Sigmoid colon (tissue), 6 donors: ENCODE measurements at regions not wholly inside any gene's neighbourhood (a gene's known extent, or its start where the extent isn't known, plus 50 kb on each side); places are given as distances from the start of the nearest gene placed in this dataset.

Experiments used
- DNase-seq: peaks from one replicate; pipeline ENCODE4 v3.0.0-alpha.2; 2019
- H3K27ac ChIP-seq, 4 donors: fragments of 200-600 bp; sonication (generic); one replicate each; pipeline ENCODE4 v1.5.1; 2016 to 2019; ENCODE audit warnings: mild to moderate bottlenecking in 1 of 4
- H3K27me3 ChIP-seq, 3 donors: fragments of 200-600 bp; sonication (generic); one replicate each; pipeline ENCODE4 v1.5.1; 2019; ENCODE audit warnings: mild to moderate bottlenecking in 1 of 3
- H3K36me3 ChIP-seq, 4 donors: fragments of 200-600 bp; sonication (generic); one replicate each; pipeline ENCODE4 v1.5.1; 2016 to 2019
- H3K4me1 ChIP-seq, 4 donors: fragments of 200-600 bp; sonication (generic); one replicate each; pipeline ENCODE4 v1.5.1; 2017 to 2019
- H3K4me3 ChIP-seq, 4 donors: fragments of 200-600 bp; sonication (generic); one replicate each; pipeline ENCODE4 v1.5.1; 2017 to 2019; ENCODE audit warnings: mild to moderate bottlenecking in 2 of 4, moderate library complexity in 1 of 4
- H3K9me3 ChIP-seq, 4 donors: fragments of 200-600 bp in 3 of 4; sonication (generic) in 3 of 4; one replicate each; pipeline versions ENCODE4 v1.5.1 to v1.6.1; 2013 to 2019
- EP300 ChIP-seq, 4 donors: sonication (generic); formaldehyde crosslinking; IDR thresholded peaks; one replicate each; pipeline ENCODE4 v1.6.1; 2017; ENCODE audit warnings: antibody characterized with exemption in 4 of 4
- POLR2A ChIP-seq, 2 donors: fragments of 450-650 bp; IDR thresholded peaks; one replicate each; pipeline ENCODE4 v1.6.1; 2016; ENCODE audit warnings: antibody characterized with exemption in 2 of 2, mild to moderate bottlenecking in 2 of 2, moderate library complexity in 2 of 2
- POLR2AphosphoS5 ChIP-seq, 4 donors: sonication (generic); formaldehyde crosslinking; IDR thresholded peaks; one replicate each; pipeline ENCODE4 v1.6.1; 2017; ENCODE audit warnings: antibody characterized with exemption in 4 of 4
- WGBS, 2 donors: extraction: QIAGEN DNeasy Blood & Tissue Kit; methylation state at CpG; one replicate each; pipeline ENCODE4 v1.1.7; 2013; 5-methylcytosine and 5-hydroxymethylcytosine counted together
- intact Hi-C: fragments of 100-400 bp; cut with DNase I; formaldehyde crosslinking; loops from one replicate; pipeline ENCODE4 v1.15.1; 2023
- TF ChIP-seq, protein P1 (sequence below), 4 experiments: fragments of 450-650 bp in 3 of 4; fragments of 200-600 bp in 1 of 4; IDR thresholded peaks; one replicate each; pipeline ENCODE4 v1.5.1; 2016 to 2019; ENCODE audit warnings: antibody characterized with exemption in 4 of 4, mild to moderate bottlenecking in 3 of 4, moderate library complexity in 2 of 4
- donor health status: healthy with polysubstance abuse.
- donor health status: healthy.

DNA sequence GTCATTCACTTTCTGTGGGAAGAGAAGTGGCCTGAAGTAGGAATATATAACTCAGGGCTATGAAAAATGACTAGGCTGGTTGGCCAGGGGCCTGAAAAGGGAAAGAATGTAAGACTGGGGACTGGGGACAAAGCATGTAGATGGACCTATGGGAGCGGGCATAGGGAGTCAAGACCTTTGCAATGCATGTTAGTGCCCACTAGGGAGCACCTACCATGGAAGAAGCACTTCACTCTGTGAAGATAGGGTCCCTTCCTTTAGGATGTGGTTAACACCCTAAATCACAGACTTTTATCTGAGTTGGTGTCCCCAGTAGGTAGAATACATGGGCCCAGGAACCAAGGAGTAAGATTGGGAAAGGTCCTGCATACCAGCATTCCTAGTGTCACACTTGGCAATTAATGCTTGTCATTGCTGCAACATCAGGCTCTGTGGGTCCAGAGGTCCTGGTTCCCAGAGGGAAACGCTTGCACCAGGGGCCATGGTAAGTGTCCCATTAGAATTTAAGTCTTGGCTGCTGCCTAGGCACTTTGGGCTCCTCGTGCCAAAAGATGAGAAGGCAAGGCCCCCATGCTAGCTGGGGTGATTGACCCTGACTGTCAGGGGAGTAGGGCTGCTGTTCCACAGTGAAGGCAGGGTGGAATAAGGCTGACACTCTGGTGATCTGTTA is 79.6 kb downstream of the CRYGS start:
- Histone ChIP-seq H3K4me3 (no peak overlapping the region), H3K27me3 (no peaks in the 10 kb centered on the region), H3K36me3 (no peaks in the 10 kb centered on the region), H3K27ac (no peak overlapping the region), H3K4me1 (no peaks in the 10 kb centered on the region), H3K9me3 (no peaks in the 10 kb centered on the region)
- intact Hi-C loops = no loop called here
- TF ChIP-seq, protein P1, sequence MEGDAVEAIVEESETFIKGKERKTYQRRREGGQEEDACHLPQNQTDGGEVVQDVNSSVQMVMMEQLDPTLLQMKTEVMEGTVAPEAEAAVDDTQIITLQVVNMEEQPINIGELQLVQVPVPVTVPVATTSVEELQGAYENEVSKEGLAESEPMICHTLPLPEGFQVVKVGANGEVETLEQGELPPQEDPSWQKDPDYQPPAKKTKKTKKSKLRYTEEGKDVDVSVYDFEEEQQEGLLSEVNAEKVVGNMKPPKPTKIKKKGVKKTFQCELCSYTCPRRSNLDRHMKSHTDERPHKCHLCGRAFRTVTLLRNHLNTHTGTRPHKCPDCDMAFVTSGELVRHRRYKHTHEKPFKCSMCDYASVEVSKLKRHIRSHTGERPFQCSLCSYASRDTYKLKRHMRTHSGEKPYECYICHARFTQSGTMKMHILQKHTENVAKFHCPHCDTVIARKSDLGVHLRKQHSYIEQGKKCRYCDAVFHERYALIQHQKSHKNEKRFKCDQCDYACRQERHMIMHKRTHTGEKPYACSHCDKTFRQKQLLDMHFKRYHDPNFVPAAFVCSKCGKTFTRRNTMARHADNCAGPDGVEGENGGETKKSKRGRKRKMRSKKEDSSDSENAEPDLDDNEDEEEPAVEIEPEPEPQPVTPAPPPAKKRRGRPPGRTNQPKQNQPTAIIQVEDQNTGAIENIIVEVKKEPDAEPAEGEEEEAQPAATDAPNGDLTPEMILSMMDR (IDR thresholded peaks at IDR 0.05) = no peak
- TF ChIP-seq POLR2A (IDR thresholded peaks at IDR 0.05) = no peak
- no peak for TF ChIP-seq EP300 (IDR thresholded peaks at IDR 0.05)
- TF ChIP-seq POLR2AphosphoS5 (IDR thresholded peaks at IDR 0.05) = no peak
- 81 to 86% methylated on average over 3 of the region's 3 CpGs for WGBS, 2 donors
- DNase-seq = no peak

DNA sequence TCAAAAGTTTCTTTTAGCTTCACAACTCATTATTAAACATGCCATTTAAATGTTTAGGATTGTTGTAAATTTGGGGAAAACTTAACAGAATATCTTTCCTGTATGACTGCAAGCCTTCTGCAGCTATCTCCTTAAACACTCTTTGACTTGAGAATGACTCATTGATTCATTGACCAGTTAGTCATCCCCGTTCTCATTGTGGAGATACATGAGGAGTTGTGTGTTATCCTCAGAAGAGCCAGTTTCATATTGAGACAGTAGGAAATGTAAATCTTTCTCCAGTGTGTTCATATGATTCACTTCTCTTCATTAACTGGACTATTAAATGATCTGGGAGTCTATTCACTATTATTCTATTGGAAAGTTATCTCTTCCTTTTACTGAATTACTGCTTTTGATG is 83.0 kb downstream of the CRYGS start:
- no peaks in the 10 kb centered on the region for H3K27me3 ChIP-seq
- 48 to 79% methylated on average over 1 of the region's 1 CpG for WGBS, 2 donors
- H3K4me3 ChIP-seq = no peak overlapping the region
- H3K9me3 ChIP-seq = no peaks in the 10 kb centered on the region
- H3K36me3 ChIP-seq = no peaks in the 10 kb centered on the region
- DNase-seq = no peak
- H3K4me1 ChIP-seq = no peaks in the 10 kb centered on the region
- intact Hi-C loops = no loop called here
- no peak for TF ChIP-seq POLR2AphosphoS5 (IDR thresholded peaks at IDR 0.05)
- no peak for TF ChIP-seq POLR2A (IDR thresholded peaks at IDR 0.05)
- TF ChIP-seq, protein P1 (IDR thresholded peaks at IDR 0.05) = no peak
- no peak for TF ChIP-seq EP300 (IDR thresholded peaks at IDR 0.05)
- no peak overlapping the region for H3K27ac ChIP-seq

DNA sequence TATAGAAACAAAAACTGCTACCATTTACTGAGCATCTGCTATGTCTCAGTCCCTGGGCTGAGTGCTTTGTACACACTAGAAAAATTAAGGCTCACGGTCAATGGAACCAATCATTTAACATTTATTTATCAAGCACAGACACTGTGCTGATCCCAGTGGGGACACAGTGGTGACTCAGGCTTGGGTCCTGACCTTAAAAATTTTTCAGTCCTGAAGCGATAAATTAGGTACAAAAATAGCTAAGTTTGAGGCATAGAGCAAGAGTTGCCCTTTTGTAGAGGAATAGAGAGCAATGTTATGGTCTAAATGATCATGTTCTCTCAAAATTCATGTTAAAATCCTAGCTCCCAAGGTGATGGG is 85.1 kb downstream of the CRYGS start:
- H3K4me1 ChIP-seq = no peaks in the 10 kb centered on the region
- H3K27ac ChIP-seq = no peak overlapping the region
- H3K4me3 ChIP-seq = no peak overlapping the region
- no peaks in the 10 kb centered on the region for H3K36me3 ChIP-seq
- 85 to 92% methylated on average over 2 of the region's 2 CpGs for WGBS, 2 donors
- H3K27me3 ChIP-seq = no peaks in the 10 kb centered on the region
- no peak for TF ChIP-seq POLR2A (IDR thresholded peaks at IDR 0.05)
- TF ChIP-seq, protein P1 (IDR thresholded peaks at IDR 0.05) = no peak
- TF ChIP-seq POLR2AphosphoS5 (IDR thresholded peaks at IDR 0.05) = no peak
- TF ChIP-seq EP300 (IDR thresholded peaks at IDR 0.05) = no peak
- intact Hi-C loops = no loop called here
- H3K9me3 ChIP-seq = no peaks in the 10 kb centered on the region
- DNase-seq = no peak

DNA sequence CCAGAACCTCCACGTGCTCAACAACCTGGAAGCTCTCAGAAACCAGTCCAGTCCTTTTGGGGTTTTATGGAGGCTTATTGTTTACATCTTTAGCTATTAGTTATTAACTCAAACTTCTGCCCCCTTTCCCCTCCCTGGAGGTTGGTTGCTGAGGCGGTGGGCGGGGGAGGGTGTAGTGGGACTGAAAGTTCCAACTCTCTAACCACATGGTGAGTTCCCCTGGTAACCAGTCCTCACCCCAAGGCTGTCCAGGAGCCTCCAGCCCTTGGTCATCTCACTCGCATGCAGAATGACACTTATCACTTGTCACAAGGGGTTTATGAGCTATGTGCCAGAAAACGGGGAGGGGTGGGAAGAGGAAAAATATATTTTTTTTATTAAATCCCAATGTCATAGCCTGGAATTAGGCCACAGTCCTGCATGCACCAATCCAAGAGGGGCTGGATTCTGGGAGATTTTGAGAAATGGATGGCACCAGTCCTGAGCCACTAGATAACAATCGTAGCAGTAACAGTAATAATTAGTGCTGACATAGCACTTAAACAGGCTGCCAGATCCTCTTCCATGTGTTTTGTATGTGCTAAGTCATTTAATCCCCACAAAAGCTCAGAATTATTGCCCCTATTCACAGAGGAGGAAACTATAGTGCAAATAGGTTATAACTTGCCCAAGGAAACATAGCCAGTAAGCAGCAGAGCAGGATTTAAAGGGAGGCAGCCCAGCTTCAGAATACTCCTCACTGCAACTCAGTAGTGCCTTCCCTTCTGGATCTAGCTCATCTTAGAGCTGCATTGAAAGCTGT is 85.7 kb downstream of the CRYGS start:
- no peak for DNase-seq
- TF ChIP-seq, protein P1 (IDR thresholded peaks at IDR 0.05) = no peak
- TF ChIP-seq EP300 (IDR thresholded peaks at IDR 0.05) (no peak), POLR2A (IDR thresholded peaks at IDR 0.05) (no peak), POLR2AphosphoS5 (IDR thresholded peaks at IDR 0.05) (no peak)

More for the DNA sequence above, 85.7 kb downstream of the CRYGS start:
- Histone ChIP-seq H3K27ac (no peak overlapping the region), H3K4me3 (no peak overlapping the region), H3K27me3 (no peaks in the 10 kb centered on the region), H3K4me1 (no peaks in the 10 kb centered on the region), H3K36me3 (no peaks in the 10 kb centered on the region), H3K9me3 (no peaks in the 10 kb centered on the region)
- 46 to 82% methylated on average over 6 of the region's 6 CpGs for WGBS, 2 donors
- intact Hi-C loops = no loop called here
